ENCODE measurements at regions not wholly inside any gene's neighbourhood (a gene's known extent, or its start where the extent isn't known, plus 50 kb on each side); places are given as distances from the start of the nearest gene placed in this dataset.

- no peak for TF ChIP-seq HDAC6 (IDR thresholded peaks at IDR 0.05; ENCODE audit: low read depth, low read length)
- TF ChIP-seq ZNF274 (IDR thresholded peaks at IDR 0.05; ENCODE audit: borderline replicate concordance, extremely low read depth, low read length) = no peak
- no peak for TF ChIP-seq POLR2A (IDR thresholded peaks at IDR 0.05; ENCODE audit: control extremely low read depth in 1 of 2, low read depth in 2 of 2, low read length in 2 of 2)
- no peak for TF ChIP-seq JUN (IDR thresholded peaks at IDR 0.05; ENCODE audit: low read depth, low read length)
- no peak for TF ChIP-seq EP300 (IDR thresholded peaks at IDR 0.05; ENCODE audit: borderline replicate concordance in 1 of 2, low read depth in 2 of 2, low read length in 2 of 2)
Observed at GRCh38 chr17:13182450-13182849, 164.6 kb upstream of the ELAC2 start.
